Natural killer cell (primary cell): ENCODE measurements at regions not wholly inside any gene's neighbourhood (a gene's known extent, or its start where the extent isn't known, plus 50 kb on each side); places are given as distances from the start of the nearest gene placed in this dataset.

Source experiments
- ATAC-seq, 3 donors: fragments of 150-1000 bp in 2 of 3; fragments of 200-7000 bp in 1 of 3; cut with Tn5 transposase; 1 replicate in 1 of 3; 2 replicates in 2 of 3; pipeline ENCODE4 v1.10.0; 2021; ENCODE audit warnings: mild to moderate bottlenecking in 2 of 3, moderate library complexity in 2 of 3
- DNase-seq, 2 donors: peaks; one replicate each; pipeline versions ENCODE4 v3.0.0 to v3.0.0-alpha.2; 2013 to 2021; ENCODE audit warnings: mixed read lengths in 1 of 2
- H3K27ac ChIP-seq: one replicate; pipeline ENCODE4 v1.5.1; 2013; ENCODE audit warnings: mild to moderate bottlenecking, low read length
- H3K27me3 ChIP-seq: one replicate; pipeline ENCODE4 v1.6.1; 2013; ENCODE audit warnings: low read length; ENCODE audit not compliant: control insufficient read depth, insufficient read depth
- H3K36me3 ChIP-seq: one replicate; pipeline ENCODE4 v1.6.1; 2013; ENCODE audit warnings: low read length; ENCODE audit not compliant: control insufficient read depth, insufficient read depth
- H3K4me1 ChIP-seq: one replicate; pipeline ENCODE4 v1.6.1; 2013; ENCODE audit warnings: low read length; ENCODE audit not compliant: control insufficient read depth, insufficient read depth
- H3K4me3 ChIP-seq: one replicate; pipeline ENCODE4 v1.5.1; 2013; ENCODE audit warnings: low read length
- H3K9me3 ChIP-seq: one replicate; pipeline ENCODE4 v1.6.1; 2013; ENCODE audit warnings: low read length; ENCODE audit not compliant: control insufficient read depth, insufficient read depth
- H3K27ac Mint-ChIP-seq, 2 donors: one replicate each; pipeline ENCODE4 v1.8.0; 2022; ENCODE audit warnings: mild to moderate bottlenecking in 2 of 2, mixed read lengths in 2 of 2, moderate library complexity in 1 of 2
- H3K27me3 Mint-ChIP-seq, 2 donors: one replicate each; pipeline ENCODE4 v1.8.0; 2022; ENCODE audit warnings: low read depth in 2 of 2, mixed read lengths in 2 of 2
- H3K36me3 Mint-ChIP-seq: one replicate; pipeline ENCODE4 v1.8.0; 2022; ENCODE audit warnings: mixed read lengths
- H3K4me1 Mint-ChIP-seq, 2 donors: one replicate each; pipeline ENCODE4 v1.8.0; 2022; ENCODE audit warnings: mixed read lengths in 2 of 2
- H3K4me3 Mint-ChIP-seq: one replicate; pipeline ENCODE4 v1.8.0; 2022; ENCODE audit warnings: mild to moderate bottlenecking, moderate library complexity, mixed read lengths
- H3K9me3 Mint-ChIP-seq, 2 donors: one replicate each; pipeline ENCODE4 v1.8.0; 2022; ENCODE audit warnings: mixed read lengths in 2 of 2
- CTCF ChIP-seq: fragments of 200-600 bp; IDR thresholded peaks from one replicate; pipeline ENCODE4 v1.8.0; 2022; ENCODE audit warnings: antibody characterized with exemption
- WGBS: methylation state at CpG from one replicate; pipeline ENCODE4 v1.1.7; 2013; ENCODE audit warnings: missing lambda C conversion rate; ENCODE audit not compliant: insufficient coverage; 5-methylcytosine and 5-hydroxymethylcytosine counted together
- intact Hi-C: fragments of 100-400 bp; cut with micrococcal nuclease; formaldehyde crosslinking; loops from one replicate; pipeline ENCODE4 v1.14.2; 2022

- no peak overlapping the region for H3K27ac ChIP-seq
- no peaks in the 10 kb centered on the region for H3K4me1 Mint-ChIP-seq
- no peak for TF ChIP-seq CTCF
- H3K36me3 ChIP-seq = no peaks in the 10 kb centered on the region
- H3K9me3 ChIP-seq = no peaks in the 10 kb centered on the region
- WGBS = 79% methylated on average over 3 of the region's 4 CpGs
- peaks cover 15 to 29% of the 10 kb centered on the region in 2 donors for H3K9me3 Mint-ChIP-seq
- H3K4me1 ChIP-seq = no peaks in the 10 kb centered on the region
- H3K36me3 Mint-ChIP-seq = peaks cover 7% of the 10 kb centered on the region
- no peak overlapping the region for H3K4me3 ChIP-seq
- DNase-seq (no peak), ATAC-seq (no peak)
- no peaks in the 10 kb centered on the region for H3K27me3 ChIP-seq
- H3K27ac Mint-ChIP-seq = no peak overlapping the region
- no peaks in the 10 kb centered on the region for H3K27me3 Mint-ChIP-seq
- intact Hi-C loops = no loop called here
- no peak overlapping the region for H3K4me3 Mint-ChIP-seq
Observed at GRCh38 chr1:68615312-68615711, 118.4 kb upstream of the DEPDC1 start.

DNA sequence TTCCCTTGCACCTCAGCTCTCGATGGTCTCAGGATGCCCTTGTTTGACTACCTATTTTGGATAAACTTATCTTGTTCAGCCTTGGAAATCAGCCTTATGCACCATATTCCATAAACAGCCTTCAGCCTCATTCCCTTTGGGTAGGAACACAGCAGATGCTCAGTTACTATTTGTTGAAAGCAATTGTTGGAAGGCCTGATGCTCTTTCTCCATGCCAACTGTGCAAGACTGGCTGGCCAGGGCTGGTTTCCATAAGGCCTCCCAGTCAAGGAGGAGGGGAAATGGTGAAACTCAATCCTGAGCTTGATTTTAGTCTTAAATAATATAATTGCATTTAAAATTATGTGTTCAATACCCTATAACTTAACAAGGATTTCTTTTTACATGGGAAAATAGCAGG lies 121.1 kb upstream of the DEPDC1 start:
- no peaks in the 10 kb centered on the region for H3K4me1 Mint-ChIP-seq
- H3K4me3 Mint-ChIP-seq = no peak overlapping the region
- Histone ChIP-seq H3K36me3 (no peaks in the 10 kb centered on the region), H3K27me3 (no peaks in the 10 kb centered on the region), H3K27ac (no peak overlapping the region), H3K4me1 (no peaks in the 10 kb centered on the region), H3K9me3 (peaks cover 6% of the 10 kb centered on the region), H3K4me3 (no peak overlapping the region)
- DNase-seq = no peak
- 71% methylated on average over 1 of the region's 1 CpG for WGBS
- no peak for ATAC-seq
- H3K36me3 Mint-ChIP-seq = peaks cover 7% of the 10 kb centered on the region
- intact Hi-C loops = no loop called here
- TF ChIP-seq CTCF = no peak
- H3K27ac Mint-ChIP-seq = no peak overlapping the region
- peaks cover 15 to 24% of the 10 kb centered on the region in 2 donors for H3K9me3 Mint-ChIP-seq
- no peaks in the 10 kb centered on the region for H3K27me3 Mint-ChIP-seq

DNA sequence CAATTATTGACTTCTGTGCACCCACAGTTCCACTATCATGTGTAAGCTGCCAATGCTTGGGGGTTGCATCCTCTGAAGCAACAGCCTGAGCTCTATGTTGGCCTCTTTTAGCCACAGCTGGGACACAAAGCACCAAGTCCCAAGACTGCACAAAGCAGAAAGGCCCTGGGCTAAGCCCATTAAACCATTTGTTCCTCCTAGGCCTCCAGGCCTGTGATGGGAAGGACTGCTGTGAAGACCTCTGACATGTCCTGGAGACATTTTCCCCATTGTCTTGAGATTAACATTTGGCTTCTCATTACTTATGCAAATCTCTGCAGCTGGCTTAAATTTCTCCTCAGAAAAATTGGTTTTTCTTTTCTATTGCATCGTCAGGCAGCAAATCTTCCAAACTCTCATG lies 123.7 kb upstream of the DEPDC1 start:
- intact Hi-C loops = no loop called here
- WGBS = 87% methylated on average over 1 of the region's 1 CpG
- H3K4me3 ChIP-seq = no peak overlapping the region

More for the DNA sequence above, 123.7 kb upstream of the DEPDC1 start:
- Histone ChIP-seq H3K27me3 (no peaks in the 10 kb centered on the region), H3K9me3 (peaks cover 6% of the 10 kb centered on the region), H3K4me1 (no peaks in the 10 kb centered on the region), H3K27ac (no peak overlapping the region), H3K36me3 (no peaks in the 10 kb centered on the region)
- Mint-ChIP-seq H3K27ac (no peak overlapping the region), H3K36me3 (peaks cover 7% of the 10 kb centered on the region), H3K4me3 (no peak overlapping the region), H3K9me3 (peaks cover 21 to 23% of the 10 kb centered on the region in 2 donors), H3K4me1 (no peaks in the 10 kb centered on the region), H3K27me3 (no peaks in the 10 kb centered on the region)
- ATAC-seq (no peak), DNase-seq (no peak)
- TF ChIP-seq CTCF = no peak
